ENCODE measurements at regions not wholly inside any gene's neighbourhood (a gene's known extent, or its start where the extent isn't known, plus 50 kb on each side); places are given as distances from the start of the nearest gene placed in this dataset.

DNA sequence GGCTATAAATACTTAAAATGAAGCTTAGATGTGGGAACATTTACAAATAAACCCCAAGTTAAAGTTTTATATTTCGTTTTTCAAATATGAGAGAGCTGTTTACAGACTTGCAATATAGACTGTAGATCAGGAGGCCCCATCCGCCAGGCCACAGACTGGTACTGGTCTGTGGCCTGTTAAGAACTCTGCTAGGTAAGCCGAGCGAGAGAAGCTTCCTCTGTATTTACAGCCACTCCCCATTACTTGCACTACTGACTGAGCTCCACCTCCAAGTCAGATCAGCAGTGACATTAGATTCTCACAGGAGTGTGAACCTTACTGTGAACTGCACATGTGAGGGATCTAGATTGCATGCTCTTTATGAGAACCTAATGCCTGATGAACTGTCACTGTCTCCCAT, 561.4 kb upstream of the FAM174A start:
- TF ChIP-seq CTCF (IDR thresholded peaks at IDR 0.05) = no peak

- no peak for TF ChIP-seq CTCF (IDR thresholded peaks at IDR 0.05)
Observed at GRCh38 chr5:99955962-99956361, 579.2 kb upstream of the FAM174A start.

GRCh38 chr5:99955006-99955405, 580.2 kb upstream of the FAM174A start:
- TF ChIP-seq CTCF (IDR thresholded peaks at IDR 0.05) = no peak

GRCh38 chr5:99949969-99950524, 585.1 kb upstream of the FAM174A start:
- no peak for TF ChIP-seq CTCF (IDR thresholded peaks at IDR 0.05)

GRCh38 chr5:99949361-99949760, 585.8 kb upstream of the FAM174A start:
- TF ChIP-seq CTCF (IDR thresholded peaks at IDR 0.05) = no peak

DNA sequence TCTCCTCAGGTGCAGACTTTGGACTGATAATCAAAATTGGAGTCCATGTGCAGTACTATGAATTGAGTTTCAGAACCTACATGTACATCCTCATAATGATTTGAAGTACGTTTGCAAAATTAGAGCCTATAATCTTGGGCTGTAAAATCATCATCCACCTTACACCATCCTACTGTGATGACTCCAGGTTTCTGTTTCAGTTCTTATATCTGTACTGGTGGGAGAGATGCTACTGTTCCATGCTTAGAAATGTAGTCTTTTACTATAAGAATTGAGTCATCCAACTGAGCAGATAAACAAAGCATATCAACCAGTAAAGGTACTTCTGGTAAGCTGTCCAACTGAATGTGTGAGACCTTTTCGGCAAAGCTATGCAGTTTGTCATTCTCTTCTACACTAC, 586.3 kb upstream of the FAM174A start:
- no peak for TF ChIP-seq CTCF (IDR thresholded peaks at IDR 0.05)

DNA sequence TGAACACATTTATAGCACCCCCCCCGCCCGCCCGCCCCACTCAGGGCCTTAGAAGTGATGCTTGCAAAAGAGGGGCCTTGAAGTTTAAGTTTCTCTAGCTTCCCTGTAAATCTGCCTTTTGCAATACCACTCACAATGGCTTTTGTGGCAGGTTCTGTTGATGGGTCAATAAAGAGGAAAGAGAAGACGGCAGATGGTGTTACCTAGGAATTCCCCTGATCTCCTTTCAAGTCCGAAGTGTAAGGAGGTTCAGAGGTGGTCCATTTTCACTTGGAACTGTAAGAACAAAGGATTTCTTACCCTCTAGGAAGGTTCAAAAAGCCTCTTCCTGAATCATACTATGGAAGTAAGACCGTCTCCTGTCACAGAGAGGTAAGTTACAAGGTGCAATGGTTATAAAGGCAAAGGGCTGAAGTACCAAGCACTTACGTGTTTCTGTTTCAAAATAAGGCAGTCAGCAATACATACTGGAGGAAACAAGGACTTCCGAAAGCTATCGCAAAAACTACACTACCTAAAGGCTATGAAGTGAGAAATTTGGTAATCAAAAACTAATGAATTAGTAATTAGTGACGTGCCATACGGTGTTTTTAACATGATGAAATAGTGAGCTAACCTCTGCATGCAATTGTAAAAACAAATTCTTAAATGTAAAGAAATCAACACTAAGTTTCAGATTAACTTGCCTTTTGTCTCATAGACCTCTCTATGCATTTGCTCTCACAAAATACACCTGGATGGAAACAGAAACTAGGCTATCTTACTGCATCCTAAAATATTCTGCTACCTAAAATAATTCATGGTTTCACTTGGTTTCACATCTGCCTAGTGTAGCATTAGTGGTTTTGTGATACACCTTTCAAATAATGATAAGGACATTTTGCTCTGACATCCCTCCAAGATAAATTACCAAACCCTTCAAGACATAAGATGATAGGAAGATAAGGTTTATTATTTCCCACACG, 589.4 kb upstream of the FAM174A start:
- no peak for TF ChIP-seq CTCF (IDR thresholded peaks at IDR 0.05)
